ENCODE measurements at regions not wholly inside any gene's neighbourhood (a gene's known extent, or its start where the extent isn't known, plus 50 kb on each side); places are given as distances from the start of the nearest gene placed in this dataset.

DNA sequence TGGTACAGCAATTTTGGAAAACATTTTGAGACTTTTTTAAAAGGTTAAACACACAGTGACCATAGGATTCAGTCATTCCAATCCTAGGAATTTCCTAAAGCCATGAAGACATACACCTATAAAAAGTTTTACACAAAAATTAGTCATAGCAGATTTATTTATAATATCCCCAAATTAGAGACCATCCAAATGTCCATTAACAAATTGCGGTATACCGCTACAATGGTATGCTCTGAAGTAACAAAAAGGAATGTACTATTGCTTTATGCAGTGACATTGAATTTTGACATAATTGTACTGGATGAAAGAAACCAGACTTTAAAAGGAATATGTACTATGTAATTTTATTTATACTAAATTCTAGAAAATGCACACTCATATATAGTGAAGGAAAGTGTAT is 362.8 kb downstream of the HGF start:
- Histone ChIP-seq H3K4me1 (peaks cover 11% of the 10 kb centered on the region; the same call in 1 of the 3 replicates), H3K27ac (no peak overlapping the region), H3K4me3 (no peak overlapping the region), H3K9me3 (no peaks in the 10 kb centered on the region), H3K4me2 (no peak overlapping the region)
- 94% methylated on average over 2 of the region's 2 CpGs for WGBS (ENCODE audit: missing lambda C conversion rate)
- FAIRE-seq, result peak; percentile 23
- no peak for DNase-seq (ENCODE audit: low read depth in 1 of 2, low spot score in 1 of 2)
- ATAC-seq, result no peak
- TF ChIP-seq CTCF (IDR thresholded peaks at IDR 0.05), result no peak
- no peak for TF ChIP-seq RARB (CRISPR knock-in tag; IDR thresholded peaks at IDR 0.05)
- no peak for TF ChIP-seq ZFP36 (IDR thresholded peaks at IDR 0.05; ENCODE audit: borderline replicate concordance, partially characterized antibody)
- TF ChIP-seq, protein P1, sequence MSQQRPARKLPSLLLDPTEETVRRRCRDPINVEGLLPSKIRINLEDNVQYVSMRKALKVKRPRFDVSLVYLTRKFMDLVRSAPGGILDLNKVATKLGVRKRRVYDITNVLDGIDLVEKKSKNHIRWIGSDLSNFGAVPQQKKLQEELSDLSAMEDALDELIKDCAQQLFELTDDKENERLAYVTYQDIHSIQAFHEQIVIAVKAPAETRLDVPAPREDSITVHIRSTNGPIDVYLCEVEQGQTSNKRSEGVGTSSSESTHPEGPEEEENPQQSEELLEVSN (IDR thresholded peaks at IDR 0.05; ENCODE audit: borderline replicate concordance, low read depth), result no peak
- no peak for TF ChIP-seq CBX8 (IDR thresholded peaks at IDR 0.05)
- no peak for TF ChIP-seq BHLHE40 (IDR thresholded peaks at IDR 0.05; ENCODE audit: low read depth, low read length)
- no peak for TF ChIP-seq MAFK (IDR thresholded peaks at IDR 0.05; ENCODE audit: partially characterized antibody)
- TF ChIP-seq HOXA7 (CRISPR knock-in tag; IDR thresholded peaks at IDR 0.05), result no peak
- no peak for TF ChIP-seq JUN (IDR thresholded peaks at IDR 0.05)
- TF ChIP-seq, protein P2, sequence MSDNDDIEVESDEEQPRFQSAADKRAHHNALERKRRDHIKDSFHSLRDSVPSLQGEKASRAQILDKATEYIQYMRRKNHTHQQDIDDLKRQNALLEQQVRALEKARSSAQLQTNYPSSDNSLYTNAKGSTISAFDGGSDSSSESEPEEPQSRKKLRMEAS (IDR thresholded peaks at IDR 0.05), result no peak
- TF ChIP-seq KDM1A (IDR thresholded peaks at IDR 0.05; ENCODE audit: low read depth), result no peak
- TF ChIP-seq CHD4 (IDR thresholded peaks at IDR 0.05; ENCODE audit: borderline replicate concordance), result no peak
- no peak for TF ChIP-seq MAZ (IDR thresholded peaks at IDR 0.05; ENCODE audit: borderline replicate concordance, low read depth, low read length)
- no peak for TF ChIP-seq EHMT2 (IDR thresholded peaks at IDR 0.05; ENCODE audit: low read depth)
- TF ChIP-seq, protein P3, sequence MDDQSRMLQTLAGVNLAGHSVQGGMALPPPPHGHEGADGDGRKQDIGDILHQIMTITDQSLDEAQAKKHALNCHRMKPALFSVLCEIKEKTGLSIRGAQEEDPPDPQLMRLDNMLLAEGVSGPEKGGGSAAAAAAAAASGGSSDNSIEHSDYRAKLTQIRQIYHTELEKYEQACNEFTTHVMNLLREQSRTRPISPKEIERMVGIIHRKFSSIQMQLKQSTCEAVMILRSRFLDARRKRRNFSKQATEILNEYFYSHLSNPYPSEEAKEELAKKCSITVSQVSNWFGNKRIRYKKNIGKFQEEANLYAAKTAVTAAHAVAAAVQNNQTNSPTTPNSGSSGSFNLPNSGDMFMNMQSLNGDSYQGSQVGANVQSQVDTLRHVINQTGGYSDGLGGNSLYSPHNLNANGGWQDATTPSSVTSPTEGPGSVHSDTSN (IDR thresholded peaks at IDR 0.05), result no peak
- TF ChIP-seq, protein P4, sequence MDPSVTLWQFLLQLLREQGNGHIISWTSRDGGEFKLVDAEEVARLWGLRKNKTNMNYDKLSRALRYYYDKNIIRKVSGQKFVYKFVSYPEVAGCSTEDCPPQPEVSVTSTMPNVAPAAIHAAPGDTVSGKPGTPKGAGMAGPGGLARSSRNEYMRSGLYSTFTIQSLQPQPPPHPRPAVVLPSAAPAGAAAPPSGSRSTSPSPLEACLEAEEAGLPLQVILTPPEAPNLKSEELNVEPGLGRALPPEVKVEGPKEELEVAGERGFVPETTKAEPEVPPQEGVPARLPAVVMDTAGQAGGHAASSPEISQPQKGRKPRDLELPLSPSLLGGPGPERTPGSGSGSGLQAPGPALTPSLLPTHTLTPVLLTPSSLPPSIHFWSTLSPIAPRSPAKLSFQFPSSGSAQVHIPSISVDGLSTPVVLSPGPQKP (IDR thresholded peaks at IDR 0.05; ENCODE audit: low read depth, low read length), result no peak
- no peak for TF ChIP-seq POLR2AphosphoS2 (conservative IDR thresholded peaks at IDR 0.05; ENCODE audit: low read length)
- TF ChIP-seq RCOR1 (IDR thresholded peaks at IDR 0.05; ENCODE audit: low read depth, low read length), result no peak
- TF ChIP-seq HDAC2 (IDR thresholded peaks at IDR 0.05), result no peak
- TF ChIP-seq FOXS1 (CRISPR knock-in tag; IDR thresholded peaks at IDR 0.05), result no peak
- CTCF ChIA-PET, result no interaction called here
- POLR2A ChIA-PET, result no interaction called here

DNA sequence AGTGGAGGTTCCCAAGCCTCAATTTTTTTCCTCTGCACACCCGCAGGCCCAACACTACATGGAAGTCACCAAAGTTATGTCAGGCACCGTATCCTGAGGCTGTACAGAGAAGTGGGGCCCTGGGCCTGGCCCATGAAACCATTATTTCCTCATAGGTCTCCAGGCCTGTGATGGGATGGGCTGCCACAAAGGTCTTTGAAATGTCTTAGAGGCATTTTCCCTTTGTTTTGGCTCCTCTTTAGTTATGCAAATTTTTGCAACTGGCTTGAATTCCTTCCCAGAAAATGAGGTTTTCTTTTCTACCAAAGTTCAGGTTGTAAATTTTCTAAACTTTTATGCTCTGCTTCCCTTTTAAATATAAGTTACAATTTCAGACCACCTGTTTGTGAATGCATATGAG is 365.2 kb downstream of the HGF start:
- ATAC-seq (no peak), FAIRE-seq (no peak), DNase-seq (ENCODE audit: low read depth in 1 of 2, low spot score in 1 of 2) (no peak)
- ChIA-PET POLR2A (no interaction called here), CTCF (interaction anchor here (0.9 kb wide), 1 partner anchor 14 kb away, joined by 3 read pairs; no protein-coding TSS in a partner anchor)
- H3K4me1 ChIP-seq, result peaks cover 6% of the 10 kb centered on the region; the same call in 1 of the 3 replicates
- no peaks in the 10 kb centered on the region for H3K9me3 ChIP-seq
- no peak overlapping the region for H3K27ac ChIP-seq
- WGBS (ENCODE audit: missing lambda C conversion rate), result 70% methylated on average over 2 of the region's 2 CpGs
- no peak overlapping the region for H3K4me2 ChIP-seq
- no peak overlapping the region for H3K4me3 ChIP-seq
- no peak for TF ChIP-seq RCOR1 (IDR thresholded peaks at IDR 0.05; ENCODE audit: low read depth, low read length)
- no peak for TF ChIP-seq RAD21 (conservative IDR thresholded peaks at IDR 0.05 in 1 of 2, IDR thresholded peaks at IDR 0.05 in 1 of 2)
- TF ChIP-seq, protein P2 (IDR thresholded peaks at IDR 0.05), result no peak
- no peak for TF ChIP-seq TP53 (CRISPR knock-in tag; IDR thresholded peaks at IDR 0.05)
- TF ChIP-seq, protein P4 (IDR thresholded peaks at IDR 0.05; ENCODE audit: low read depth, low read length), result no peak
- TF ChIP-seq HDAC2 (IDR thresholded peaks at IDR 0.05), result no peak
- TF ChIP-seq CBX2 (IDR thresholded peaks at IDR 0.05; ENCODE audit: borderline replicate concordance, low read depth), result no peak
- no peak for TF ChIP-seq FOXS1 (CRISPR knock-in tag; IDR thresholded peaks at IDR 0.05)
- no peak for TF ChIP-seq ZNF302 (CRISPR knock-in tag; IDR thresholded peaks at IDR 0.05)
- TF ChIP-seq HES2 (IDR thresholded peaks at IDR 0.05), result no peak
- no peak for TF ChIP-seq CHD2 (IDR thresholded peaks at IDR 0.05; ENCODE audit: low read length, partially characterized antibody)
- TF ChIP-seq EHF (CRISPR knock-in tag; IDR thresholded peaks at IDR 0.05), result no peak
- TF ChIP-seq BCL3 (IDR thresholded peaks at IDR 0.05), result no peak
- TF ChIP-seq ZC3H11A (IDR thresholded peaks at IDR 0.05), result no peak
- TF ChIP-seq ESRRA (IDR thresholded peaks at IDR 0.05; ENCODE audit: borderline replicate concordance, low read length), result no peak
- TF ChIP-seq KDM5A (IDR thresholded peaks at IDR 0.05), result no peak
- TF ChIP-seq POLR2AphosphoS2 (conservative IDR thresholded peaks at IDR 0.05; ENCODE audit: low read length), result no peak
